K562 (cell line): ENCODE measurements at regions not wholly inside any gene's neighbourhood (a gene's known extent, or its start where the extent isn't known, plus 50 kb on each side); places are given as distances from the start of the nearest gene placed in this dataset.

Experiments used
- CREB1 ChIP-seq, 2 experiments: sonication (generic) in 1 of 2; formaldehyde crosslinking in 1 of 2; IDR thresholded peaks; 2 replicates each; pipeline versions ENCODE4 v1.6.1 to v1.8.0; 2012 to 2022; ENCODE audit warnings: inconsistent platforms in 1 of 2, mild to moderate bottlenecking in 1 of 2, missing genetic modification reagents in 1 of 2, moderate library complexity in 1 of 2
- EZH2 ChIP-seq: IDR thresholded peaks from 2 replicates; pipeline ENCODE4 v1.6.1; 2012; ENCODE audit warnings: low read depth, mild to moderate bottlenecking, inconsistent platforms, low read length, borderline replicate concordance
- FOXJ3 ChIP-seq: sonication (generic); formaldehyde crosslinking; IDR thresholded peaks from 2 replicates; pipeline ENCODE4 v1.4.0; 2020; ENCODE audit warnings: mild to moderate bottlenecking, missing genetic modification reagents
- HDAC1 ChIP-seq, 2 experiments: fragments of 450-650 bp; IDR thresholded peaks; 2 replicates each; pipeline ENCODE4 v1.6.1; 2016 to 2017; ENCODE audit warnings: inconsistent platforms in 1 of 2, mild to moderate bottlenecking in 1 of 2, moderate library complexity in 1 of 2
- KAT7 ChIP-seq: sonication (generic); formaldehyde crosslinking; IDR thresholded peaks from 2 replicates; pipeline ENCODE4 v1.8.0; 2022; ENCODE audit warnings: missing genetic modification reagents, mild to moderate bottlenecking, borderline replicate concordance
- NRF1 ChIP-seq, 2 experiments: fragments of 450-650 bp; IDR thresholded peaks in 1 of 2; conservative IDR thresholded peaks in 1 of 2; 2 replicates each; pipeline ENCODE4 v1.6.1; 2014; ENCODE audit warnings: mild to moderate bottlenecking in 2 of 2
- TOE1 ChIP-seq, 2 experiments: fragments of 450-650 bp in 1 of 2; sonication (generic) in 1 of 2; formaldehyde crosslinking in 1 of 2; IDR thresholded peaks; 2 replicates each; pipeline versions ENCODE4 v1.7.1 to v1.8.0; 2016 to 2022; ENCODE audit warnings: borderline replicate concordance in 2 of 2, mild to moderate bottlenecking in 2 of 2, antibody characterized with exemption in 1 of 2, inconsistent platforms in 1 of 2, low read depth in 1 of 2, missing genetic modification reagents in 1 of 2, moderate library complexity in 1 of 2
- TRIM28 ChIP-seq: fragments of 450-650 bp; IDR thresholded peaks from 2 replicates; pipeline ENCODE4 v1.6.1; 2017
- ZNF121 ChIP-seq: sonication (generic); formaldehyde crosslinking; conservative IDR thresholded peaks from 2 replicates; pipeline ENCODE4 v1.8.0; 2022; ENCODE audit warnings: missing genetic modification reagents
- ZNF24 ChIP-seq: fragments of 450-650 bp; IDR thresholded peaks from 2 replicates; pipeline ENCODE4 v1.6.1; 2016
- TF ChIP-seq, protein P1 (sequence below), 3 experiments: IDR thresholded peaks in 2 of 3; conservative IDR thresholded peaks in 1 of 3; 2 replicates each; pipeline ENCODE4 v1.5.1; 2011 to 2012; ENCODE audit warnings: low read length in 3 of 3, mild to moderate bottlenecking in 3 of 3, control low read depth in 2 of 3, improper control_type of control experiment in 1 of 3, inconsistent platforms in 1 of 3, low read depth in 1 of 3, mixed read lengths in 1 of 3, moderate library complexity in 1 of 3; ENCODE audit not compliant: insufficient read depth in 2 of 3
- TF ChIP-seq, protein P2 (sequence below): sonication (generic); formaldehyde crosslinking; IDR thresholded peaks from 2 replicates; pipeline ENCODE4 v1.4.0; 2020; ENCODE audit warnings: mild to moderate bottlenecking, missing genetic modification reagents
- TF ChIP-seq, protein P3 (sequence below): sonication (generic); formaldehyde crosslinking; IDR thresholded peaks from 2 replicates; pipeline ENCODE4 v1.9.0; 2022; ENCODE audit warnings: mild to moderate bottlenecking, missing genetic modification reagents
- TF ChIP-seq, protein P4 (sequence below): sonication (generic); formaldehyde crosslinking; IDR thresholded peaks from 2 replicates; pipeline ENCODE4 v1.9.0; 2022; ENCODE audit warnings: mild to moderate bottlenecking, missing genetic modification reagents

DNA sequence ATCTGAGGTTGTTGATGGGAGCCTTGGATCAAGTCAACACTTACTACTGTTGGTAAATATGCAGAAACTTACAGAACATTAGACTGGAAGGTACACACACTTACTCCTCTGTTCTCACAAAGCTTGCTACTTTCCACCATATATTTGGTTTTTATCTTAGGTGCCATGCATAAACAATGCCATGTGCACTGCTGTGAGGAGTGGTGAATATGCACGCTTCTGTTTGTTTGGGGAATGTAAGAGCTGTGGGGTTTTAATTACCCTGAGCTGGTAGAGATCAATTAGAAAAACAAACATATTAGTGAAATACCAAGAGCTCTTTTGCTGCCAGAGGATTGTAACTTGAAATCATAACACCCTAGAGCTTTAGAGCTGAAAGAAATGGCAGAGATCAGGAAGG is 79.8 kb upstream of the ARID5B start:
- TF ChIP-seq, protein P1, sequence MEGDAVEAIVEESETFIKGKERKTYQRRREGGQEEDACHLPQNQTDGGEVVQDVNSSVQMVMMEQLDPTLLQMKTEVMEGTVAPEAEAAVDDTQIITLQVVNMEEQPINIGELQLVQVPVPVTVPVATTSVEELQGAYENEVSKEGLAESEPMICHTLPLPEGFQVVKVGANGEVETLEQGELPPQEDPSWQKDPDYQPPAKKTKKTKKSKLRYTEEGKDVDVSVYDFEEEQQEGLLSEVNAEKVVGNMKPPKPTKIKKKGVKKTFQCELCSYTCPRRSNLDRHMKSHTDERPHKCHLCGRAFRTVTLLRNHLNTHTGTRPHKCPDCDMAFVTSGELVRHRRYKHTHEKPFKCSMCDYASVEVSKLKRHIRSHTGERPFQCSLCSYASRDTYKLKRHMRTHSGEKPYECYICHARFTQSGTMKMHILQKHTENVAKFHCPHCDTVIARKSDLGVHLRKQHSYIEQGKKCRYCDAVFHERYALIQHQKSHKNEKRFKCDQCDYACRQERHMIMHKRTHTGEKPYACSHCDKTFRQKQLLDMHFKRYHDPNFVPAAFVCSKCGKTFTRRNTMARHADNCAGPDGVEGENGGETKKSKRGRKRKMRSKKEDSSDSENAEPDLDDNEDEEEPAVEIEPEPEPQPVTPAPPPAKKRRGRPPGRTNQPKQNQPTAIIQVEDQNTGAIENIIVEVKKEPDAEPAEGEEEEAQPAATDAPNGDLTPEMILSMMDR (IDR thresholded peaks at IDR 0.05 in 2 of 3, conservative IDR thresholded peaks at IDR 0.05 in 1 of 3; ENCODE audit: insufficient read depth in 2 of 3, low read depth in 1 of 3, low read length in 3 of 3): no peak
- TF ChIP-seq NRF1 (conservative IDR thresholded peaks at IDR 0.05 in 1 of 2, IDR thresholded peaks at IDR 0.05 in 1 of 2): no peak
- TF ChIP-seq FOXJ3: no peak
- TF ChIP-seq TOE1 (IDR thresholded peaks at IDR 0.05; ENCODE audit: borderline replicate concordance): no peak
- no peak for TF ChIP-seq TOE1 (CRISPR knock-in tag; IDR thresholded peaks at IDR 0.05; ENCODE audit: borderline replicate concordance, low read depth)
- TF ChIP-seq, protein P2, sequence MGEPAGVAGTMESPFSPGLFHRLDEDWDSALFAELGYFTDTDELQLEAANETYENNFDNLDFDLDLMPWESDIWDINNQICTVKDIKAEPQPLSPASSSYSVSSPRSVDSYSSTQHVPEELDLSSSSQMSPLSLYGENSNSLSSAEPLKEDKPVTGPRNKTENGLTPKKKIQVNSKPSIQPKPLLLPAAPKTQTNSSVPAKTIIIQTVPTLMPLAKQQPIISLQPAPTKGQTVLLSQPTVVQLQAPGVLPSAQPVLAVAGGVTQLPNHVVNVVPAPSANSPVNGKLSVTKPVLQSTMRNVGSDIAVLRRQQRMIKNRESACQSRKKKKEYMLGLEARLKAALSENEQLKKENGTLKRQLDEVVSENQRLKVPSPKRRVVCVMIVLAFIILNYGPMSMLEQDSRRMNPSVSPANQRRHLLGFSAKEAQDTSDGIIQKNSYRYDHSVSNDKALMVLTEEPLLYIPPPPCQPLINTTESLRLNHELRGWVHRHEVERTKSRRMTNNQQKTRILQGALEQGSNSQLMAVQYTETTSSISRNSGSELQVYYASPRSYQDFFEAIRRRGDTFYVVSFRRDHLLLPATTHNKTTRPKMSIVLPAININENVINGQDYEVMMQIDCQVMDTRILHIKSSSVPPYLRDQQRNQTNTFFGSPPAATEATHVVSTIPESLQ (CRISPR knock-in tag): no peak
- no peak for TF ChIP-seq CREB1 (IDR thresholded peaks at IDR 0.05)
- no peak for TF ChIP-seq CREB1 (CRISPR knock-in tag; IDR thresholded peaks at IDR 0.05)
- TF ChIP-seq, protein P3, sequence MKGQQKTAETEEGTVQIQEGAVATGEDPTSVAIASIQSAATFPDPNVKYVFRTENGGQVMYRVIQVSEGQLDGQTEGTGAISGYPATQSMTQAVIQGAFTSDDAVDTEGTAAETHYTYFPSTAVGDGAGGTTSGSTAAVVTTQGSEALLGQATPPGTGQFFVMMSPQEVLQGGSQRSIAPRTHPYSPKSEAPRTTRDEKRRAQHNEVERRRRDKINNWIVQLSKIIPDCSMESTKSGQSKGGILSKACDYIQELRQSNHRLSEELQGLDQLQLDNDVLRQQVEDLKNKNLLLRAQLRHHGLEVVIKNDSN (CRISPR knock-in tag): no peak
- no peak for TF ChIP-seq HDAC1 (IDR thresholded peaks at IDR 0.05)
- no peak for TF ChIP-seq EZH2
- no peak for TF ChIP-seq TRIM28
- TF ChIP-seq ZNF121: no peak
- no peak for TF ChIP-seq KAT7 (CRISPR knock-in tag)
- TF ChIP-seq ZNF24: no peak
- TF ChIP-seq, protein P4, sequence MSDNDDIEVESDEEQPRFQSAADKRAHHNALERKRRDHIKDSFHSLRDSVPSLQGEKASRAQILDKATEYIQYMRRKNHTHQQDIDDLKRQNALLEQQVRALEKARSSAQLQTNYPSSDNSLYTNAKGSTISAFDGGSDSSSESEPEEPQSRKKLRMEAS: no peak
